Activated naive CD4-positive, alpha-beta T cell (primary cell): ENCODE measurements at regions not wholly inside any gene's neighbourhood (a gene's known extent, or its start where the extent isn't known, plus 50 kb on each side); places are given as distances from the start of the nearest gene placed in this dataset.
"Not testable (repeated sequence)": the region's sequence is repeated elsewhere in the genome, so short reads cannot be mapped to it uniquely, and the experiment has no call there.

Experiments used
- DNase-seq, 4 experiments: peaks; one replicate each; lab custom pipeline; 2025; lab: John Stamatoyannopoulos, UW

DNA sequence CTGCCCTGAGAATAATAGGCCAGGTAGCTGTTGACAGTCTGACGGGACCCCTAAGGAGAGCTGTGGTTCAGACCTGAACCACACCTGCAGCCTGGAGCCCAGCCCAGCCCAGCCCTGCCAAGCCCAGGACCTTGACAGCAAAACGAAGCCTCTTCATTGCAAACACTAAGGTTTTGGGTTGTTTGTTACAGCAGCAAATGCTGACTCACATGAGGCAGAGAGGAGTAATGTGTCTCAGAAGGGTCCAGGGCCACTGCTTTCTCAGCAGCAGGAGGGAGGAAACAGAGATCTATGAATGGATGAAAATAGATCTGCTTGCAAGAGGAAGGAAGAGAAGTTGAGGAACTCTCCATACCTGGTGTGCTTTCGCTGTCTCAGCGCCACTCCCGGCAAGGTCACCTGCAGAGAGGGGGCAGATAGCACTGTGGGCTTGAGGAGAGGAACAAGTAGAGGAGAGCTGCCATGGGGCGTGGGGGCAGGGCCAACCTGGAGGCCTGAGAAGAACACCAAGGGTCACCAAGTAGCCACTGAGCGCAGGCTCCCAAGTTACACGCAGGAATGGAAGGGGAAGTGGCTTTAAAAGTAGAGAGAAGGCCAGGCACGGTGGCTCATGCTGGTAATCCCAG, 127.2 kb downstream of the ZNF281 start:
- DNase-seq: no peak

DNA sequence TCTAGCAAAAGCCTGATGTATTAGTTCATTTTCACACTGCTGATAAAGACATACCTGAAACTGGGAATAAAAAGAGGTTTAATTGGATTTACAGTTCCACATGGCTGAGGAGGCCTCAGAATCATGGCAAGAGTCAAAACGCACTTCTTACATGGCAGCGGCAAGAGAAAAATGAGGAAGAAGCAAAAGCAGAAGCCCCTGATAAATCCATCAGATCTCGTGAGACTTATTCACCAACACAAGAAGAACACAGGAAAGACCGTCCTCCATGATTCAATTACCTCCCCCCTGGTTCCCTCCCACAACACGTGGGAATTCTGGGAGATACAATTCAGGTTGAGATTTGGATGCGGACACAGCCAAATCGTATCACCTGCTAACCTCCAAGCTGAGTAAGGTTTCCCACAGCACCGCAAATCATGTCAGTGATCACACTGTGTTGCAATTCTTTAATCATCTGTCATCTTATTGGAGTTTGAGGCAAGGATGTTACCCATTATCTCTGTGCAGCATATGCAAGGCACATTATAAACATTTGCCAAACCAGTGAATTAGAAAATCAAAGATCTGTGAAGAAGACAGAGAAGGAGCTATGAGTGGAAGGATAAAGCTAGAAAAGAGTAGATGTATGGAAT, 128.5 kb downstream of the ZNF281 start:
- DNase-seq: no peak

GRCh38 chr1:200279810-200280411, 129.9 kb downstream of the ZNF281 start:
- DNase-seq: no peak

- DNase-seq: no peak
These were observed 133.9 kb downstream of the ZNF281 start for GRCh38 chr1:200275816-200276453.

DNA sequence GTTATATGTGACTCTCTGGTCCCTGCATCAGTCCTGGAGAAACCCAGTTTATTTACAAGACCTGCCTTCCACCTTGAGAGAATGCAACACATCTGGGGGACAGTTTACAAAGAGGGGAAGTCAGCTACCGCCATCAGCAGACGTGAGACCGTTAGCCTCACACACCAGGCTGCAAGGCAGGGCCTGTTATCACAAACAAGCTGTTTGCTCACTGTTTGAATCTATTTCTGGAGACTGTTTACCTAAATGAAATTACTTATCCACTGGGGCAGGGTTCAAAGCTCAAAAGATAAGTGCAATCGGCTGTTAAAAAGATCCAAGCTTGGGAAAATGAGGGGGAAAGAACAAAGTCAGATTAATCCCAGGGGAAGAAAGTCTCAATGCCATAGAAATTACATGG, 134.4 kb downstream of the ZNF281 start:
- no peak for DNase-seq

DNA sequence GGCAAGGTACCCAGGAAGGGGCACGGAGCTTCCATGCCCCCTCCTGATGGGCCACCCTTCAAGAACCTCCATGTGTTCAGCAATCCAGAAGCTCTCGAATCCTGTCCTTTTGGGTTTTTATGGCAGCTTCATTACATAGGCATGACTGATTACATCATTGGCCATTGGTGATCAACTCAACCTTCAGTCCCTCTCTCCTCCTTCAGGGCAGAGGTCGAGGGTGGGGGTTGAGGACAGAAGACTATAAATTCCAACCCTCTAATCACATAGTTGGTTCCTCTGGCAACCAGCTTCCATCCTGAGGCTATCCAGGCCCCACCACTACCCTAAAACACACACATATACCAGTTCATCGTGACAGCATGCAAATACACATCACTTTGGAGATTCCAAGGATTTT, 135.7 kb downstream of the ZNF281 start:
- DNase-seq: no peak

DNA sequence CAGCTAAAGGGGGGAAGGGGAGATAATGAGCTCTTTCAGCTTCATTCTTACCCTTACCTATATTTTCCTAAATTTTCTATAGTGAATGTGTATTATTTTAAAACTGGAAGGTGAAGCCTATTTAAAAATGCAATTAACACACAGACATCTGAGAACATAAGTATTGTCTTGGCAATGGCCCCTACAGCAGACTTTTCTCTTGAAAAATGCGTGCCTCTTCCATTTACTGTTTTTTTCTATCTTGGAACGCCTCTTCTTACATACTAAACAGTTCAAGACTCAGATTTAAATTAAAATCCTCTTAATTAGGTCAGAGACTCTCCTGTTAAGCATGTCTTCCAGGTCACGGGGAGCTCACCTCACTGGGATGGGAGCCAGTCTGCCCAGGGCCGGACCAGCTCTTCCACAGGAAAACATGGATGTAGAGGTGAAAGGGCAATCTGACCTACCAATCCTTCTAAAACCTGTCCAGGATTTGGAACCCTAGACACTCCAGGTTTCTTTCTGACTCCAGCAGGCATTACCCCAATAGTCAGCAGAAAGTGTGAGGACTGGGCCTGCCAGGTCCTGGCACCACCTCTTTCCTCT, 137.3 kb downstream of the ZNF281 start:
- no peak for DNase-seq

GRCh38 chr1:200269256-200269655, 140.6 kb downstream of the ZNF281 start:
- DNase-seq: no peak

GRCh38 chr1:200267937-200268336, 141.9 kb downstream of the ZNF281 start:
- no peak for DNase-seq

DNA sequence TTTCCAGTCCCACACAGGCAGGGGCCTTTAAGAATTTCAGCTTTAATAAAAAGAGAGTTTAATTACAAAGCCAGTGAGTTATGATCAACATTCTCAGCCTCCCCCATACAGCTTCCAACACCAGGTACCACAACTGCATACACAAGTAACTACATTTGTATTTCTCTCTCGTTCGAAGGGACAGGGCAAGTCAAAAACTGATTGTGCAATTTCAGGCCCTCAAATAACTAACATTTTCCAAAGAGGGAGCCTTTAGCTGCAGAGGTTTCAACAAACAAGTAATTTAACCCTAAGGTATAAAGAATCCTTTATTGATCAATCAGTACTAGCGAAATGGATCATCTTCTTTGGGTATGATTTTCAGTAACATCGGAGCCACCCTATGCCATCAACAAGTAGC, 142.4 kb downstream of the ZNF281 start:
- no peak for DNase-seq

DNA sequence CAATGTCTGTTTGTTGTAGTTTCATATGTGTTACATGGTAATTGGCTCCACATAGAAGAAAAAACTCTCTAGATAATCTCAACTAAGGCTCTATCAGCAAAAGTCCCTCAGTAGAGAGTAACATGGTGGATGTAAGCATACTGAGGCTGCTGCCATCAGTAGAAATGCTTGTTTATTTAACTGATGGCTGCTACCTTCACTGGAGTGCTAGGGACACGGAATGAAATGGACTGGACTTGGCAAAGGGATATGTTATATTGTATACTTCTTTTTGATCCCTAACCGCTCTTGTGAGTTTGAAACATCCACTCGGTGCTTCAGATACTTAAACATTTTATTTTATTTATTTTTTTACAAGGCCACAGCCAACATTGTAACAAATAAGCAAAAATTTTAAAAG, 143.0 kb downstream of the ZNF281 start:
- no peak for DNase-seq

- DNase-seq: no peak
These were observed 144.0 kb downstream of the ZNF281 start for GRCh38 chr1:200265881-200266280.

GRCh38 chr1:200265104-200265503, 144.7 kb downstream of the ZNF281 start:
- DNase-seq: no peak

DNA sequence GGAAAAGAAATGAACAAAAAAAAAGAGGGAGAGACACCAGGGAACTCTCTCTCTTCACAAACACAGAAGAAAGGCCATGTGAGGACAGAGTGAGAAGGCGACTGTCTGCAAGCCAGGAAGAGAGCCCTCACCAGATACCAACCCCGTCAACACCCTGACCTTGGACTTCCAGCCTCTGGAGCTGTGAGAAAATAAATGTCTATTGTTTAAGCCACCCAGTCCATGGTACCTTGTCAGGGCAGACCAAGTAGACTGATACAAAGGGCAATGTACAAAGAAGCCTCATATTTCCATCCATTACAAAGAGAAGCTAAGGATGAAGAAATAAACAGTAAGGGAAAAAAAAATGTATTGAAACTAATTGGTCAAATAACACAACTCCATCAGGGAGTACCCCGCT, 146.6 kb downstream of the ZNF281 start:
- DNase-seq: no peak

DNA sequence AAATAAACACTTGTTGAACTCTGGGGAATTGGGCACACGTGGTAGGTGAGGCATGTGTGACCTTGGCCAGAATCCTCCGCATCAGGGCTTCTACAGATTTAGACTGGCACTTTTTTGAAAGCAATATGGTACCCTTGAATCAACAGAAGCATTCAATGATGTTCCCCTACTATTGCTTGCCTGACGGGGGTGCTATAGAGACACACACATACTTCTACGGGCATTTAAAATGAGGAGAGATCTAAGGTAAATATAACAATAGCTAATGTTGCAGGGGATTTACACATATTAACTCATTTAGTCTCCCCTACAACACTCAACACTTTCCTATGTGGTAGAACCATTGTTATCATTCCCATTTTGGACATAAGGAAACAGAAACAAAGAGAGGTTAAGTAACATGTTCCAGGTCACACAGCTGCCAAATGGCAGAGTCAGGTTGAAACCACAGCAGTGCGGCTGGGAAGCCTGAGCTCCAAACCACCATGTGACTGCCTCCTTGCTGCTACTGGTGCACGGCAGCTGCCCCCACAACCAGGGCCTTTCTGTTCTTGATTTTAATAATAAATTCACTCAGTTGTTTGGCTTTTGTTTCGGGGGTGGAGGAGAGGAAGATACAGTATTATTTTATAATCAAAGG, 147.4 kb downstream of the ZNF281 start:
- DNase-seq: no peak

- DNase-seq: no peak
These were observed 149.1 kb downstream of the ZNF281 start for GRCh38 chr1:200260597-200261335.

DNA sequence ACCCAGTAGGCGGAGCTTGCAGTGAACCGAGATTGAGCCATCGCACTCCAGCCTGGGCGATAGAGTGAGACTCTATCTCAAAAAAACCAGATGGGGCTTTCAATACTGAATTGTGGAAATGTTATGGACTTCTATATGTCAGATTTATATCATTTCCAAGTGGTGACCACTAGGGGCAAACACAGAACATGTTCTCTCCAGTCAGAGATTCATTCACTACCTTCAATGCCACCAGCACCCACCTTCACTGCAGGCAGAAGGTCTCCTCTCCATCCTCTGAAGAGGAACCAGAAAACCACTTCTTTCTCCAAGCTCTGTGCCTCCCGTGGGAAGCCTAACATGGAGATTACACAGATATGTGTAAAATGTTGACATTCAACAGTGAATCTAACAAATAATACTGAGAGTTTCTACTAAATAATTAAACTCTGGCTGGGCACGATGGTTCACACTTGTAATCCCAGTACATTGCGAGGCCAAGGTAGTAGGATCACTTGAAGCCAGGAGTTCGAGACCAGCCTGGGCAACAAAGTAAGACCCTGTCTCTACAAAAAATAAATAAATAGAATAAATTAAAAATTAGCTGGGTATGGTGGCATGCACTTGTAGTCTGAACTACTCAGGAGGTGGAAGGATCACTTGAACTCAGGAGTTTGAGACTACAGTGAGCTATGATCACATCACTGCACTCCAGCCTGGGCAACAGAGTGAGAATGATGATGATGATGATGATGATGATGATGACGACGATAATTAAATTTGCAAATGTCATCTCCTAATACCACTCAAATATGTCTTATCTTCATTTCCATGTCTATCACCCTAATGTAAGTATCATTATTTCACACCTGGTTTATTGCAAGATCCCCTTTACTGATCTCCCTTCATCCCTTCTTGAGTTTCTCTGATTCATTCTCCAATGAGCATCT, 151.1 kb downstream of the ZNF281 start:
- no peak for DNase-seq

- no peak for DNase-seq
These were observed 152.6 kb downstream of the ZNF281 start for GRCh38 chr1:200257235-200257634.

- not testable (repeated sequence) for DNase-seq
These were observed 155.2 kb downstream of the ZNF281 start for GRCh38 chr1:200254602-200255001.

DNA sequence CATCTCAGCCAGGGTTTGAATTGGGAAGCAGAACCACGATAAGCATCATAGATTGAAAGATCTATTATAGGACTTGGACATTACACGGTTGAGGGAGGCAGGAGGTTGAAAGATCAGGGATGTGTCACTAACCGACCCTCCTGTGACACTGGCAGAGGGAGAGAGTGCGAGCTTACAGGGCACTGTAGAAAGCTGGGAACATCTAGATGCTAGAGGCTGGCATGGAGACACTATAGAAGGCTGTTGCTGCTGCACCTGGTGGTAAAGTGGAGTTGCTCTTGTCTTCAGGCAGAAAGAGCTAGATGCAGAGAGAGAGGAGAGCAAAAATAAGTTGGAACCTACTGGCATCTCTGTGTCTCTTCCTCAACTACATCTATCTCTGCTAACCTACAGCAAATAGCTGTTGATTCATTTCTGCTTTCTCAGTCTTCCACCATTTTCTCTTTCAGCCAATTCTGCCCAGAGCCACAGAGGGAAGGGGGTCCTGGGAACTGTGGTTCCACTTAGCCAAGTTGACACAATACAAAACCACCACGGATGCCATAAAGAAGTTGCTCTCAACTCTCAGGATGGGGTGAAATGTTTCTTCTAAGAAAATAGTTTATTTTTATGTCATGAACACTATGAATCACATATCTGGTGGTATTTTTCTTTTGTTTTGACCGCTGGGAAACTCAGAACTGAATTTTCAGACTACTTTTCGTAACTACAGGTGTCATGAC, 155.9 kb downstream of the ZNF281 start:
- no peak for DNase-seq
